ENCODE measurements at regions not wholly inside any gene's neighbourhood (a gene's known extent, or its start where the extent isn't known, plus 50 kb on each side); places are given as distances from the start of the nearest gene placed in this dataset.

- TF ChIP-seq CTCF (IDR thresholded peaks at IDR 0.05), result no peak
- TF ChIP-seq ZFX (IDR thresholded peaks at IDR 0.05; ENCODE audit: borderline replicate concordance), result no peak
Observed at GRCh38 chr11:70675697-70676374, 277.5 kb downstream of the CTTN start.
